HCT116 (cell line): ENCODE measurements at regions not wholly inside any gene's neighbourhood (a gene's known extent, or its start where the extent isn't known, plus 50 kb on each side); places are given as distances from the start of the nearest gene placed in this dataset.

ENCODE experiments used
- ATAC-seq: fragments of 200-7000 bp; cut with Tn5 transposase; 2 replicates; pipeline ENCODE4 v1.9.1; 2020; ENCODE audit warnings: mild to moderate bottlenecking, moderate library complexity
- BruUV-seq: library from RNA; stranded (reverse); fragments of 400-500 nt; replicated peaks from 2 replicates; lab custom pipeline; 2021; lab: Mats Ljungman, UMichigan
- CTCF ChIA-PET: fragments of 300-600 bp; sonication (Branson Sonifier 250); formaldehyde crosslinking; loops from one replicate; lab custom pipeline; 2021; ENCODE audit warnings: antibody characterized with exemption; lab: Charles Lee
- POLR2A ChIA-PET: fragments of 300-600, 350-600 bp; sonication (Branson Sonifier 250); formaldehyde crosslinking; loops from one replicate; lab custom pipeline; 2021; ENCODE audit warnings: antibody characterized with exemption; lab: Charles Lee
- RAD21 ChIA-PET, 2 experiments: fragments of 300-600 bp; sonication (Branson Sonifier 250); formaldehyde crosslinking; loops; one replicate each; lab custom pipeline; 2023; ENCODE audit warnings: low total read pairs in 2 of 2; ENCODE audit not compliant: uncharacterized antibody in 2 of 2, unreplicated experiment in 2 of 2, low non-redundant PET in 1 of 2; lab: Charles Lee
- DNase-seq: peaks from one replicate; pipeline ENCODE4 v3.0.0-alpha.2; 2010; ENCODE audit warnings: low read depth, low spot score
- H2AFZ ChIP-seq: fragments of 200-600 bp; shearing (Covaris generic), sonication (generic); 2 replicates; pipeline ENCODE4 v1.6.1; 2017; ENCODE audit warnings: low read depth, mixed run types, mixed read lengths, antibody characterized with exemption, low read length; ENCODE audit not compliant: poor library complexity, severe bottlenecking
- H3K27ac ChIP-seq: 2 replicates; pipeline ENCODE4 v1.5.1; 2012; ENCODE audit warnings: low read depth, low read length
- H3K27me3 ChIP-seq: fragments of 200-600 bp; sonication (generic); 2 replicates; pipeline ENCODE4 v1.6.1; 2016; ENCODE audit warnings: mixed run types, low read length, mixed read lengths; ENCODE audit not compliant: insufficient read depth
- H3K36me3 ChIP-seq, 2 experiments: fragments of 200-500 bp in 1 of 2; fragments of 200-600 bp in 1 of 2; sonication (Bioruptor generic) in 1 of 2; sonication (generic) in 1 of 2; 2 replicates each; pipeline versions ENCODE4 v1.5.1 to v1.6.1; 2014 to 2016; ENCODE audit warnings: low read length in 2 of 2, inconsistent platforms in 1 of 2, mixed read lengths in 1 of 2, mixed run types in 1 of 2; ENCODE audit not compliant: insufficient read depth in 2 of 2, control insufficient read depth in 1 of 2
- H3K4me1 ChIP-seq, 2 experiments: fragments of 200-600 bp in 1 of 2; sonication (generic) in 1 of 2; 2 replicates each; pipeline versions ENCODE4 v1.5.1 to v1.6.1; 2012 to 2017; ENCODE audit warnings: low read length in 2 of 2, inconsistent platforms in 1 of 2, mild to moderate bottlenecking in 1 of 2, mixed read lengths in 1 of 2, mixed run types in 1 of 2, moderate library complexity in 1 of 2; ENCODE audit not compliant: insufficient read depth in 2 of 2, control insufficient read depth in 1 of 2
- H3K4me2 ChIP-seq: fragments of 200-600 bp; sonication (generic); 2 replicates; pipeline ENCODE4 v1.6.1; 2017; ENCODE audit warnings: mixed run types, low read length, mixed read lengths
- H3K4me3 ChIP-seq, 2 experiments: fragments of 200-600 bp in 1 of 2; sonication (generic) in 1 of 2; replicated peaks in 1 of 2; 2 replicates each; pipeline ENCODE4 v1.5.1; 2011 to 2016; ENCODE audit warnings: low read length in 2 of 2, control low read depth in 1 of 2, low read depth in 1 of 2, mild to moderate bottlenecking in 1 of 2, mixed read lengths in 1 of 2, mixed run types in 1 of 2
- H3K79me2 ChIP-seq: fragments of 200-600 bp; sonication (generic); 2 replicates; pipeline ENCODE4 v1.6.1; 2017; ENCODE audit warnings: mild to moderate bottlenecking, mixed run types, low read length, moderate library complexity, mixed read lengths; ENCODE audit not compliant: insufficient read depth
- H3K9ac ChIP-seq: fragments of 200-600 bp; sonication (generic); 2 replicates; pipeline ENCODE4 v1.6.1; 2016; ENCODE audit warnings: low read length, mixed read lengths
- H3K9me2 ChIP-seq: fragments of 200-600 bp; sonication (generic), shearing (Covaris generic); 2 replicates; pipeline ENCODE4 v1.6.1; 2017; ENCODE audit warnings: mixed run types, mild to moderate bottlenecking, moderate library complexity; ENCODE audit not compliant: insufficient read depth
- H3K9me3 ChIP-seq, 2 experiments: fragments of 200-500 bp in 1 of 2; fragments of 200-600 bp in 1 of 2; sonication (Bioruptor generic) in 1 of 2; sonication (generic) in 1 of 2; 2 replicates each; pipeline ENCODE4 v1.6.1; 2014 to 2017; ENCODE audit warnings: low read length in 2 of 2, mixed read lengths in 2 of 2, inconsistent platforms in 1 of 2, low read depth in 1 of 2, mild to moderate bottlenecking in 1 of 2, mixed run types in 1 of 2, moderate library complexity in 1 of 2; ENCODE audit not compliant: control insufficient read depth in 1 of 2, insufficient read depth in 1 of 2
- H4K20me1 ChIP-seq: fragments of 200-600 bp; sonication (generic), shearing (Covaris generic); 2 replicates; pipeline ENCODE4 v1.6.1; 2017; ENCODE audit warnings: mixed run types, mild to moderate bottlenecking, moderate library complexity; ENCODE audit not compliant: insufficient read depth
- CEBPB ChIP-seq: IDR thresholded peaks from 2 replicates; pipeline ENCODE4 v1.6.1; 2012; ENCODE audit warnings: low read depth
- CTCF ChIP-seq, 3 experiments: fragments of 200-600 bp in 1 of 3; sonication (generic) in 1 of 3; IDR thresholded peaks in 2 of 3; conservative IDR thresholded peaks in 1 of 3; 2 replicates each; pipeline ENCODE4 v1.5.1; 2012 to 2017; ENCODE audit warnings: low read depth in 2 of 3, low read length in 2 of 3, antibody characterized with exemption in 1 of 3, borderline replicate concordance in 1 of 3, control low read depth in 1 of 3, mild to moderate bottlenecking in 1 of 3, mixed read lengths in 1 of 3, mixed run types in 1 of 3, moderate library complexity in 1 of 3; ENCODE audit not compliant: insufficient read depth in 1 of 3
- EGR1 ChIP-seq: IDR thresholded peaks from 2 replicates; pipeline ENCODE4 v1.6.1; 2012; ENCODE audit warnings: low read depth
- ELF1 ChIP-seq: IDR thresholded peaks from 2 replicates; pipeline ENCODE4 v1.6.1; 2012; ENCODE audit warnings: low read depth, borderline replicate concordance
- EZH2 ChIP-seq: fragments of 200-600 bp; sonication (generic); IDR thresholded peaks from 2 replicates; pipeline ENCODE4 v1.6.1; 2017; ENCODE audit warnings: antibody characterized with exemption, mixed run types
- EZH2phosphoT487 ChIP-seq: fragments of 200-600 bp; IDR thresholded peaks from 2 replicates; pipeline ENCODE4 v1.6.1; 2018; ENCODE audit warnings: antibody characterized with exemption, borderline replicate concordance
- FOSL1 ChIP-seq: IDR thresholded peaks from 2 replicates; pipeline ENCODE4 v1.6.1; 2012; ENCODE audit warnings: low read depth
- MAX ChIP-seq: IDR thresholded peaks from 2 replicates; pipeline ENCODE4 v1.6.1; 2012
- POLR2A ChIP-seq: IDR thresholded peaks from 2 replicates; pipeline ENCODE4 v1.7.0; 2011; ENCODE audit warnings: borderline replicate concordance; ENCODE audit not compliant: insufficient read depth, insufficient read length; ENCODE audit errors: extremely low read depth
- POLR2AphosphoS5 ChIP-seq: IDR thresholded peaks from 2 replicates; pipeline ENCODE4 v1.6.1; 2011; ENCODE audit warnings: mild to moderate bottlenecking, low read depth, low read length, moderate library complexity
- RAD21 ChIP-seq: IDR thresholded peaks from 2 replicates; pipeline ENCODE4 v1.6.1; 2012; ENCODE audit warnings: low read depth, mild to moderate bottlenecking
- SP1 ChIP-seq: IDR thresholded peaks from 2 replicates; pipeline ENCODE4 v1.6.1; 2012; ENCODE audit warnings: low read depth
- SRF ChIP-seq: IDR thresholded peaks from 2 replicates; pipeline ENCODE4 v1.6.1; 2012; ENCODE audit warnings: low read depth
- TCF7L2 ChIP-seq: IDR thresholded peaks from 2 replicates; pipeline ENCODE4 v1.7.0; 2011; ENCODE audit warnings: borderline replicate concordance, inconsistent platforms; ENCODE audit not compliant: insufficient read depth, insufficient read length; ENCODE audit errors: extremely low read depth
- YY1 ChIP-seq: IDR thresholded peaks from 2 replicates; pipeline ENCODE4 v1.6.1; 2011; ENCODE audit warnings: low read length, low read depth, moderate library complexity, mild to moderate bottlenecking; ENCODE audit not compliant: insufficient replicate concordance; ENCODE audit errors: extremely low read depth
- ZFX ChIP-seq: fragments of 450-650 bp; IDR thresholded peaks from 2 replicates; pipeline ENCODE4 v1.6.1; 2017
- ZNF274 ChIP-seq: fragments of 200-500 bp; sonication (Bioruptor generic); IDR thresholded peaks from 2 replicates; pipeline ENCODE4 v1.6.1; 2014; ENCODE audit warnings: mild to moderate bottlenecking, low read depth, low read length, inconsistent platforms
- intact Hi-C: fragments of 100-400 bp; cut with micrococcal nuclease; formaldehyde crosslinking; loops from 2 replicates; pipeline ENCODE4 v1.10.0; 2022
- TF ChIP-seq, protein P1 (sequence below): IDR thresholded peaks from 2 replicates; pipeline ENCODE4 v1.6.1; 2012

DNA sequence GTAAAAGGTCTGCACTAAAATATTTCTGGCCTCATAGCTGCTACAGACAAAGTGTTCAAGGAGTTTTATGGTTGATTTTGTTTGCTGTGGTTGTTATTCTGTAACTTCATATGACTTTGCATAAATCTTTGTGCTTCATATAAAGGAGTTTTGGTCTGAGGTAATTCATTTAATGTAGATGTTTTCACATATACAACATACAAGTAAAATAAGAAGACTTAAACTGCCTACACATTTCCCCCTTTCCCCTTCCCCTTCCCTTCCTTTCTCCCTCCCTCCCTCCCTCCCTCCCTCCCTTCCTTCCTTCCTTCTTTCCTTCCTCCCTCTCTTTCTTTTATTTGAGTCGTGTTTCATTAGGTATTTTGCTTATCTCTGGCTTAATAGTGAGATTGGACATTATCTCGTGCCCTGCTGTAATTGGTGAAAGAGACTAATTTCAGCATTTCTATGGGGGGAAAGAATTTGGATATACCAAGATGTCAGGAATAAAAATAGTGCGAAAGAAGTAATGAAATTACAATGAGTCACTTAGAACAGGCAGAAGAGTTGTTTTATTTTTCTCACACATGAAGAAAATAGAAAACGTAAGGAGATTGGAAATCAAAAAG is 144.9 kb upstream of the MAD2L1 start:
- H3K79me2 ChIP-seq, result no peaks in the 10 kb centered on the region
- H3K9ac ChIP-seq, result no peak overlapping the region
- H3K27ac ChIP-seq, result no peak overlapping the region
- BruUV-seq, result no TSS peak
- no peak for ATAC-seq
- POLR2A ChIA-PET, result no interaction called here
- H3K27me3 ChIP-seq, result no peaks in the 10 kb centered on the region
- H2AFZ ChIP-seq, result no peak overlapping the region
- H3K36me3 ChIP-seq, result no peaks in the 10 kb centered on the region
- RAD21 ChIA-PET, result no interaction called here
- no peak for DNase-seq
- no peaks in the 10 kb centered on the region for H3K9me3 ChIP-seq
- intact Hi-C loops, result no loop called here
- H4K20me1 ChIP-seq, result no peaks in the 10 kb centered on the region
- CTCF ChIA-PET, result no interaction called here
- no peak overlapping the region for H3K4me3 ChIP-seq
- no peaks in the 10 kb centered on the region for H3K4me1 ChIP-seq
- H3K9me2 ChIP-seq, result no peaks in the 10 kb centered on the region
- TF ChIP-seq POLR2AphosphoS5 (no peak), YY1 (no peak), CTCF (IDR thresholded peaks at IDR 0.05 in 2 of 3, conservative IDR thresholded peaks at IDR 0.05 in 1 of 3; ENCODE audit: borderline replicate concordance in 1 of 3, insufficient read depth in 1 of 3, low read depth in 2 of 3, low read length in 2 of 3) (no peak), CEBPB (no peak), RAD21 (no peak), SRF (no peak), TCF7L2 (no peak), POLR2A (no peak), SP1 (no peak), ZFX (no peak), ZNF274 (no peak), EGR1 (no peak), MAX (no peak), ELF1 (no peak), EZH2phosphoT487 (no peak), EZH2 (no peak), FOSL1 (no peak)
- TF ChIP-seq, protein P1, sequence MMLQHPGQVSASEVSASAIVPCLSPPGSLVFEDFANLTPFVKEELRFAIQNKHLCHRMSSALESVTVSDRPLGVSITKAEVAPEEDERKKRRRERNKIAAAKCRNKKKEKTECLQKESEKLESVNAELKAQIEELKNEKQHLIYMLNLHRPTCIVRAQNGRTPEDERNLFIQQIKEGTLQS, result no peak
- H3K4me2 ChIP-seq, result no peak overlapping the region
